RWPE1 (cell line): ENCODE measurements at regions not wholly inside any gene's neighbourhood (a gene's known extent, or its start where the extent isn't known, plus 50 kb on each side); places are given as distances from the start of the nearest gene placed in this dataset.
"Not testable (repeated sequence)": the region's sequence is repeated elsewhere in the genome, so short reads cannot be mapped to it uniquely, and the experiment has no call there.

ENCODE experiments used
- CTCF ChIA-PET: fragments of 350-600 bp; sonication (Branson Sonifier 250); formaldehyde crosslinking; extraction: SDS; loops from one replicate; lab custom pipeline; 2021; lab: Yijun Ruan, JAX
- POLR2A ChIA-PET: fragments of 400-600 bp; formaldehyde crosslinking; extraction: SDS; loops from one replicate; lab custom pipeline; 2020; ENCODE audit warnings: antibody characterized with exemption; ENCODE audit not compliant: low non-redundant PET; lab: Yijun Ruan, JAX
- DNase-seq: peaks from one replicate; pipeline ENCODE4 v3.0.0; 2012; ENCODE audit warnings: low spot score
- H3K27ac ChIP-seq: fragments of 450-650 bp; 2 replicates; pipeline ENCODE4 v1.5.1; 2017
- TF ChIP-seq, protein P1 (sequence below): fragments of 450-650 bp; conservative IDR thresholded peaks from 2 replicates; pipeline ENCODE4 v1.5.1; 2017; ENCODE audit warnings: low read depth, mild to moderate bottlenecking

DNA sequence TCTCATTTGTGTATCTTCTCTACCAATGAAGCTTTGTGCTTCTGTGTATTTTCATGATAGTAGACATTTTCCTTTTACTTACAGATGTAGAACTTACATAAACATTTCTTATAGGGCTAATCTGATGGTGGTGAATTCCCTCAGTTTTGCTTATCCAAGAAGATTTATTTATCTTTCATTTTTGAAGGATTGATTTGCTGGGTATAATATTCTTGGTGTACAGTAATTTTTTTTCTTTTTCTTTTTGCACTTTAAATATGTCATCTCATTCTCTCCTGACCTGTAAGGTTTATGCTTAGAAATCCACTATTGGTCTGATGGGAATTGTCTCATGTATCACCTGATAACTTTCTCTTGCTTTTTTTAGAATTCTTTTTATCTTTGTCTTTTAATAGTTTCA lies 127.6 kb upstream of the KCTD3 start:
- no peak overlapping the region for H3K27ac ChIP-seq
- ChIA-PET CTCF (no interaction called here), POLR2A (no interaction called here)
- TF ChIP-seq, protein P1, sequence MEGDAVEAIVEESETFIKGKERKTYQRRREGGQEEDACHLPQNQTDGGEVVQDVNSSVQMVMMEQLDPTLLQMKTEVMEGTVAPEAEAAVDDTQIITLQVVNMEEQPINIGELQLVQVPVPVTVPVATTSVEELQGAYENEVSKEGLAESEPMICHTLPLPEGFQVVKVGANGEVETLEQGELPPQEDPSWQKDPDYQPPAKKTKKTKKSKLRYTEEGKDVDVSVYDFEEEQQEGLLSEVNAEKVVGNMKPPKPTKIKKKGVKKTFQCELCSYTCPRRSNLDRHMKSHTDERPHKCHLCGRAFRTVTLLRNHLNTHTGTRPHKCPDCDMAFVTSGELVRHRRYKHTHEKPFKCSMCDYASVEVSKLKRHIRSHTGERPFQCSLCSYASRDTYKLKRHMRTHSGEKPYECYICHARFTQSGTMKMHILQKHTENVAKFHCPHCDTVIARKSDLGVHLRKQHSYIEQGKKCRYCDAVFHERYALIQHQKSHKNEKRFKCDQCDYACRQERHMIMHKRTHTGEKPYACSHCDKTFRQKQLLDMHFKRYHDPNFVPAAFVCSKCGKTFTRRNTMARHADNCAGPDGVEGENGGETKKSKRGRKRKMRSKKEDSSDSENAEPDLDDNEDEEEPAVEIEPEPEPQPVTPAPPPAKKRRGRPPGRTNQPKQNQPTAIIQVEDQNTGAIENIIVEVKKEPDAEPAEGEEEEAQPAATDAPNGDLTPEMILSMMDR = no peak
- no peak for DNase-seq

DNA sequence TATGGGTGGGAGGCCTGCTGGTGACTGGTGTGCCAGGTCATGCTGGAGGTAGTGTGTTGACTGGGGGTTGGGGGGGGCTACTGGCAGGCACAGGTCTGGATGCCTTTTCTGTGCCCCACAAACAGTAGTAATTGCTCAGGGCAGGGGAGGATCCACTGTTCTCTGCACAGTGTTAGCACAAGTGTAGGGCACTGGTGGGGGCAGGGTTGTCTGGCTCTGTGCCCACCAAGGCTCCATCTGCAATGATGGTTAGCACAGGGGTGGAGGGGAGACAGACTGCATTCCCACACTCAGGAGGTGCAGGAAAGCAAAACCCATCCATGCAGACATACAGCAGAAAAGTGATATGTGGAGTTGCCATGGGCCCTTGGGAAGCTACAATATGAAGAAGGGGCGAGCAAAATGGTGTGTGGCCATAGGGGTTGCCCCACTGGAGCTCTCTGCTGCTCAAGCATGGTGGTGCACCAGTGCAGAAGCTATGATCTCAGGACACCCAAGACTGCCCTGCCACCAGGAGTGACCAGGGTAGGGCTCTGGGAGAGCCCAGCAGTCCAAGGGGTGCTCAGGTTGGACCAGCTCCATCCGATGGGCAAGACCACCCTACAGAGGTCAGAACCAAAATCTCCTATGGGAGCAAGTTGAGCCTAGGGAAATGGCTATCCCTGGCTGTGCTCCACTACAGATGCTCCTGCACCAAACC lies 122.2 kb upstream of the KCTD3 start:
- TF ChIP-seq, protein P1 = no peak
- DNase-seq = no peak
- ChIA-PET POLR2A (no interaction called here), CTCF (no interaction called here)
- no peak overlapping the region for H3K27ac ChIP-seq

DNA sequence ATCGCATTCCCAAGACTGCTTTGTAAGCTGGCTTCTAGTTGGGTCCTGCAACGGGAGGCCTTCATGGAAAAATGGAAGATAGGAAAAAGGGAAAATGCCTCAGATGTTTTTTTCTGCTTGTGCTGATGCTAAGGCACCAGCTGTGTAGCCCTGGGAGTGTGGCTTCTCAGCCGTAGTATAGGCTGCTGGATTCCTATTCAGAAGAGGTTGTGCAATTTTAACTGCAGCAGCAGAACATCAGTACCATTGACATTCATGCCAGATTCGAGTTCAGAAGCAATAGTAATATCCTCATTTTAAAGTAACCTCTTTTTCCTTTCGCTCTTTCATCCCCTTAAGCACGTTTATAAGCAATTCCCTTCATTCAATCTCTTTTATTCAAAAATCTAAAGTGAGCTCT lies 119.1 kb upstream of the KCTD3 start:
- DNase-seq, H3K27ac ChIP-seq, POLR2A ChIA-PET, CTCF ChIA-PET: not testable (repeated sequence)

DNA sequence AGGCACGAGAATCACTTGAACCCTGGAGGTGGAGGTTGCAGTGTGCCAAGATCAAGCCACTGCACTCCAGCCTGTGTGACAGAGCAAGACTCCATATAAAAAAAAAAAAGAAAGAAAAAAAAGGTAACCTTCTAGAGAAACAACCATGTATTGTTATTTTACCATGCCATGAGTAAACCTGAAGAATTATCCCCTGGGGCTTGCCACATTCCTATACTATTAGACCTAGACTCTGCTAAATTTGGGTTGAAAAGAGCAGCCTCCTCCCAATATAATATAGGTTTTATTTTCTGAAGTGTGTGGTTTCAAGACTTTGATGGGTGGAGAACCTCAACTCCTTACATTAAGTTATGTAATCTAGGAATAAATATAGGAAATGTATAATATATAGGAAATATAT lies 118.0 kb upstream of the KCTD3 start:
- CTCF ChIA-PET, POLR2A ChIA-PET: not testable (repeated sequence)

DNA sequence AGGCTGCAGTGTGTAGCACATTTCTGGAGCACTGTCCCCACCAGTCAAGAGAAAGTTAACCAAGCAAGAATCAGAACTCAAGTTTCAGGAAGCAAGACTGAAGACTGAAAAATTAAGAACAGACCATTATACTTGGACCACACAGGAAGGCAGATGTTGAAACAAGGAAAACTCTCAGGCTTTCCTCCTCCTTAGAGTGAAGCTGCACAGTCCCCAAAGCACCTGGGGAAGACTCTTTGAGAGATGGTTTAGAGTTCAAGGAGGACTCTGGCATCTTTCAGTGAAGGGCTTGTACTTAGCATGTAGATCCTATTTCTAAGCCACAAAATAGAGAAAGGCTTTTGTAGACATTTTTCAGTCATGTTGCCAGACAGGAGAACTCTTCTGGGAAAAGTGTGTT lies 113.7 kb upstream of the KCTD3 start:
- DNase-seq = no peak
- TF ChIP-seq, protein P1 = no peak
- ChIA-PET POLR2A (no interaction called here), CTCF (no interaction called here)
- H3K27ac ChIP-seq = no peak overlapping the region

More for the DNA sequence above, 118.0 kb upstream of the KCTD3 start:
- not testable (repeated sequence) for H3K27ac ChIP-seq
- peak; percentile 12 for DNase-seq

DNA sequence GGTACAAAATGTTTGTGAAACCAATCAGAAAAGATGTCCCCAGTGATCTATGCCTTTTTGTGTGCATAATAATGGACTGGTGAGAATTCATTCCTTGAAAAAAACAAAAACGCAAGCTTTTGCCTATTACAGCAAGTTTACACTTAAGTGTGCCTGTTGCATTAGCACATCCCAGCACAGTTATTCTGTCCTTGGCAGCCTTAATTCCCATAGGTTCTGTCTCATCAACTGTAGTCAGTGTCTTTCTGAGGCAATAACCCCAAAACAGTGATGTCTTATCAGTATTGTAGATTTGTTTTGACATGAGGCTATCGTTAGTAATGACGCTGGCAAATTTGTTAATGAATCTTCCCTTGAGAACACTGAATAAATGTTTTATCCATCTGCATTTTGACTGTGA lies 109.9 kb upstream of the KCTD3 start:
- DNase-seq = no peak
- ChIA-PET POLR2A (no interaction called here), CTCF (interaction anchor here (0.7 kb wide), 1 partner anchor 15 kb away, joined by 3 read pairs; no protein-coding TSS in a partner anchor)
- TF ChIP-seq, protein P1 = no peak
- H3K27ac ChIP-seq = no peak overlapping the region

DNA sequence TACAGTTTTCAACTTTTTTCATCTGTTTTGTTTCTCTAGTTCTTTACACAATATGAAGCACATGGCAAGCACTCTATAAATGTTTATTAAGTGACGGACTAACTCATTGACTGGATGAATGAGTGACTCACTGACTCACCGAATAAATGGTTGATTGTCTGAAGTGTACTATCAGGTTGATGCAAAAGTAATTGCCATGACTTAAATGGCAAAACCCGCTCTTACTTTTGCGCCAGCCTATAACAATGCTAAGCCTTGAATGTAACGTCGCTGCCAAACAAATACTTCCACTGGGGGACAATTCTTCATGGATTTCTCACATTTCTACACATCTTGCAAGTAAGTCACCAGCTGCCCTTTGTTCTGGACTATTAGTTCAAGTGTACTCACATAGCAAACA lies 109.0 kb upstream of the KCTD3 start:
- DNase-seq = no peak
- TF ChIP-seq, protein P1 = no peak
- POLR2A ChIA-PET = no interaction called here
- no peak overlapping the region for H3K27ac ChIP-seq
- CTCF ChIA-PET = no interaction called here
